GM23338 (cell line): ENCODE measurements at regions not wholly inside any gene's neighbourhood (a gene's known extent, or its start where the extent isn't known, plus 50 kb on each side); places are given as distances from the start of the nearest gene placed in this dataset.

Experiments
- ATAC-seq: fragments of 200-7000 bp; cut with Tn5 transposase; 3 replicates; pipeline ENCODE4 v1.9.1; 2020
- DNase-seq: peaks from one replicate; pipeline ENCODE4 v3.0.0-alpha.2; 2015; ENCODE audit warnings: low spot score
- H2AFZ ChIP-seq: fragments of 200-600 bp; sonication (generic); 2 replicates; pipeline ENCODE4 v1.8.0; 2016; ENCODE audit warnings: antibody characterized with exemption, mild to moderate bottlenecking, moderate library complexity
- H3F3A ChIP-seq: fragments of 200-600 bp; sonication (generic); replicated peaks from 2 replicates; pipeline ENCODE4 v1.8.0; 2017; ENCODE audit warnings: antibody characterized with exemption, mixed run types, low read depth
- H3K27ac ChIP-seq: fragments of 200-600 bp; sonication (generic); 2 replicates; pipeline ENCODE4 v1.6.1; 2016; ENCODE audit warnings: low read depth
- H3K27me3 ChIP-seq: fragments of 200-600 bp; sonication (generic); 2 replicates; pipeline ENCODE4 v1.8.0; 2016; ENCODE audit warnings: mild to moderate bottlenecking, mixed run types, moderate library complexity; ENCODE audit not compliant: insufficient read depth
- H3K36me3 ChIP-seq: fragments of 200-600 bp; sonication (generic); 2 replicates; pipeline ENCODE4 v1.8.0; 2016; ENCODE audit warnings: mild to moderate bottlenecking; ENCODE audit not compliant: insufficient read depth
- H3K4me1 ChIP-seq: fragments of 200-600 bp; sonication (generic); 2 replicates; pipeline ENCODE4 v1.8.0; 2016; ENCODE audit warnings: mild to moderate bottlenecking, moderate library complexity; ENCODE audit not compliant: insufficient read depth
- H3K4me2 ChIP-seq: fragments of 200-600 bp; sonication (generic); 2 replicates; pipeline ENCODE4 v1.7.1; 2017; ENCODE audit warnings: mixed run types
- H3K4me3 ChIP-seq: fragments of 200-600 bp; sonication (generic); 2 replicates; pipeline ENCODE4 v1.6.1; 2016; ENCODE audit warnings: mixed run types
- H3K79me2 ChIP-seq: fragments of 200-600 bp; sonication (generic); replicated peaks from 2 replicates; pipeline ENCODE4 v1.8.0; 2017; ENCODE audit warnings: mild to moderate bottlenecking; ENCODE audit not compliant: insufficient read depth
- H3K9me2 ChIP-seq: fragments of 200-600 bp; sonication (generic); 2 replicates; pipeline ENCODE4 v1.8.0; 2017; ENCODE audit not compliant: insufficient read depth
- H4K20me1 ChIP-seq: fragments of 200-600 bp; sonication (generic); replicated peaks from 2 replicates; pipeline ENCODE4 v1.8.0; 2017; ENCODE audit warnings: mild to moderate bottlenecking; ENCODE audit not compliant: insufficient read depth
- H3K27ac Mint-ChIP-seq: 2 replicates; pipeline ENCODE4 v1.8.0; 2020; ENCODE audit warnings: inconsistent platforms, mild to moderate bottlenecking, moderate library complexity, mixed read lengths
- H3K27me3 Mint-ChIP-seq: 3 replicates; pipeline ENCODE4 v1.8.0; 2022; ENCODE audit warnings: low read depth, mild to moderate bottlenecking, moderate library complexity, mixed read lengths, inconsistent platforms; ENCODE audit not compliant: insufficient read depth, poor library complexity
- H3K36me3 Mint-ChIP-seq: 3 replicates; pipeline ENCODE4 v1.8.0; 2021; ENCODE audit warnings: low read depth, mild to moderate bottlenecking, inconsistent platforms, moderate library complexity, mixed read lengths
- H3K4me1 Mint-ChIP-seq: 3 replicates; pipeline ENCODE4 v1.8.0; 2020; ENCODE audit warnings: mild to moderate bottlenecking, inconsistent platforms, mixed read lengths
- H3K4me3 Mint-ChIP-seq: 3 replicates; pipeline ENCODE4 v1.8.0; 2021; ENCODE audit warnings: moderate library complexity, mild to moderate bottlenecking, inconsistent platforms, mixed read lengths
- H3K9me3 Mint-ChIP-seq: 3 replicates; pipeline ENCODE4 v1.8.0; 2020; ENCODE audit warnings: moderate library complexity, mild to moderate bottlenecking, inconsistent platforms, mixed read lengths
- CREB1 ChIP-seq: fragments of 250-450 bp; sonication (Bioruptor Pico); IDR thresholded peaks from 2 replicates; pipeline ENCODE4 v1.5.0; 2020; ENCODE audit warnings: low read depth, mild to moderate bottlenecking, moderate library complexity
- CTCF ChIP-seq, 2 experiments: fragments of 200-600 bp in 1 of 2; sonication (generic) in 1 of 2; conservative IDR thresholded peaks; 2 replicates each; pipeline versions ENCODE4 v1.5.1 to v1.6.1; 2016 to 2017; ENCODE audit warnings: antibody characterized with exemption in 2 of 2, low read depth in 2 of 2, mild to moderate bottlenecking in 2 of 2, moderate library complexity in 1 of 2
- EZH2 ChIP-seq: fragments of 200-600 bp; sonication (generic); IDR thresholded peaks from one replicate; pipeline ENCODE4 v1.8.0; 2017; ENCODE audit warnings: antibody characterized with exemption, mild to moderate bottlenecking, low read depth; ENCODE audit not compliant: unreplicated experiment
- EZH2phosphoT487 ChIP-seq: fragments of 200-600 bp; sonication (generic); IDR thresholded peaks from one replicate; pipeline ENCODE4 v1.8.1; 2018; ENCODE audit warnings: antibody characterized with exemption; ENCODE audit not compliant: unreplicated experiment
- JUNB ChIP-seq: IDR thresholded peaks from one replicate; pipeline ENCODE4 v1.6.1; 2016; ENCODE audit warnings: antibody characterized with exemption; ENCODE audit not compliant: unreplicated experiment
- POLR2AphosphoS5 ChIP-seq: IDR thresholded peaks from 2 replicates; pipeline ENCODE4 v1.6.1; 2016; ENCODE audit warnings: antibody characterized with exemption, low read depth
- STAT1 ChIP-seq: IDR thresholded peaks from one replicate; pipeline ENCODE4 v1.6.1; 2016; ENCODE audit warnings: antibody characterized with exemption; ENCODE audit not compliant: unreplicated experiment
- ZNF114 ChIP-seq: fragments of 250-450 bp; sonication (Bioruptor Pico); IDR thresholded peaks from 2 replicates; pipeline ENCODE4 v1.5.0; 2020; ENCODE audit warnings: mild to moderate bottlenecking, moderate library complexity
- ZNF462 ChIP-seq: fragments of 250-450 bp; sonication (Bioruptor Pico); IDR thresholded peaks from 2 replicates; pipeline ENCODE4 v1.5.0; 2020; ENCODE audit warnings: mild to moderate bottlenecking, moderate library complexity

GRCh38 chr5:143696921-143697320 lies 115.0 kb upstream of the HMHB1 start:
- H2AFZ ChIP-seq = no peak overlapping the region
- no peak for ATAC-seq

GRCh38 chr5:143695941-143696340 lies 116.0 kb upstream of the HMHB1 start:
- Mint-ChIP-seq H3K36me3 (no peaks in the 10 kb centered on the region), H3K27ac (no peak overlapping the region), H3K4me3 (no peak overlapping the region), H3K4me1 (no peaks in the 10 kb centered on the region), H3K27me3 (peaks cover 2% of the 10 kb centered on the region), H3K9me3 (no peaks in the 10 kb centered on the region)
- H3K4me1 ChIP-seq = no peaks in the 10 kb centered on the region
- no peak overlapping the region for H3K4me2 ChIP-seq
- H3F3A ChIP-seq = no peaks in the 10 kb centered on the region
- no peaks in the 10 kb centered on the region for H3K9me2 ChIP-seq
- no peaks in the 10 kb centered on the region for H3K36me3 ChIP-seq
- TF ChIP-seq ZNF462 = no peak
- DNase-seq = no peak
- no peak overlapping the region for H3K4me3 ChIP-seq
- H3K27ac ChIP-seq = no peak overlapping the region
- H3K79me2 ChIP-seq = no peaks in the 10 kb centered on the region
- ATAC-seq = no peak
- H4K20me1 ChIP-seq = no peaks in the 10 kb centered on the region
- H3K27me3 ChIP-seq = no peaks in the 10 kb centered on the region
- no peak overlapping the region for H2AFZ ChIP-seq

More at GRCh38 chr5:143696921-143697320, 115.0 kb upstream of the HMHB1 start:
- no peaks in the 10 kb centered on the region for H3K4me1 ChIP-seq
- H3K27me3 ChIP-seq = no peaks in the 10 kb centered on the region
- Mint-ChIP-seq H3K27me3 (peaks cover 2% of the 10 kb centered on the region), H3K9me3 (no peaks in the 10 kb centered on the region), H3K4me1 (no peaks in the 10 kb centered on the region), H3K36me3 (no peaks in the 10 kb centered on the region), H3K27ac (no peak overlapping the region), H3K4me3 (no peak overlapping the region)
- no peaks in the 10 kb centered on the region for H3F3A ChIP-seq
- TF ChIP-seq STAT1 (no peak), POLR2AphosphoS5 (no peak), EZH2 (no peak), CREB1 (CRISPR knock-in tag) (no peak), JUNB (no peak), ZNF114 (no peak), CTCF (conservative IDR thresholded peaks at IDR 0.05; ENCODE audit: low read depth in 2 of 2) (no peak), EZH2phosphoT487 (no peak)
- H3K36me3 ChIP-seq = no peaks in the 10 kb centered on the region
- no peak overlapping the region for H3K4me3 ChIP-seq
- H4K20me1 ChIP-seq = no peaks in the 10 kb centered on the region
- no peaks in the 10 kb centered on the region for H3K9me2 ChIP-seq
- no peaks in the 10 kb centered on the region for H3K79me2 ChIP-seq
- no peak for DNase-seq
- no peak overlapping the region for H3K27ac ChIP-seq
- H3K4me2 ChIP-seq = no peak overlapping the region
